ENCODE measurements at regions not wholly inside any gene's neighbourhood (a gene's known extent, or its start where the extent isn't known, plus 50 kb on each side); places are given as distances from the start of the nearest gene placed in this dataset.
"Not testable (repeated sequence)": the region's sequence is repeated elsewhere in the genome, so short reads cannot be mapped to it uniquely, and the experiment has no call there.

- not testable (repeated sequence) for DNase-seq (ENCODE audit: low spot score)
These were observed 76.4 kb upstream of the DNAJC1 start for GRCh38 chr10:22079921-22080320.

DNA sequence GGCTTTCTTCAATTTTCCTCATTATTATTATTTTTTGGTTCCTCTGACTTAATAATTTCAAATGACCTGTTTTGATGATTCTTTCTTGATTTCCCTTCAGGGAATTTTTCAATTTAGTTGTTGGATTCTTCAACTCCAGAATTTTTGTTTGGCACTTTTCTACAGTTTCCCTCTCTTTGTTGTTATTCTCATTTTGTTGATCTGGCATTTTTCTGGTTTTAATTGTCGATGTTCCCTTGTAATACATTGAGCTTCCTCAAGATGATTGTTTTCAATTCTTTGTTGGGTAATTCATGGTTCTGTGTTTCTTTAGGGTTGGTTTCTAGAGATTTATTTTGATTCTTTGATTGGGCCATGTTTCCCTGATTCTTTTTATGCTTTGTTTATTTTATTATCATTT is 67.8 kb upstream of the DNAJC1 start:
- no peak for DNase-seq (ENCODE audit: low spot score)

DNA sequence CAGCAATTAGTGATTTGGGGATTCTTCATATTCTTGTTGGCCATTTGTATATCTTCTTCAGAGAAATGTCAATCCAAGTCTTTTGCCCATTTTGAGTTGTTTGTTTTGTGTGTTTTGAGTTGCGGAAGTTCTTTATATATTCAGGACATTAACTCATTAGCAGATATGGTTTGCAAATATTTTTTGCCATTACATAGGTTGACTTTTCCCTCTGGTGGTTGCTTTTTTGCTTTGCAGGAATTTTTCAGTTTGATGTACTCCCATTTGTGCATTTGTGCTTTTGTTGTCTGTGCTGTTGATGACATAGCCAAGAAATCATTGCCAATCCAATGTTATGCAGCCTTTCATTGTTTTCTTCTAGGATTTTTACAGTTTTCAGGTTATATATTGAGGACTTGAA is 63.6 kb upstream of the DNAJC1 start:
- DNase-seq (ENCODE audit: low spot score) = no peak

- DNase-seq (ENCODE audit: low spot score) = not testable (repeated sequence)
These were observed 57.5 kb upstream of the DNAJC1 start for GRCh38 chr10:22060984-22061383.

DNA sequence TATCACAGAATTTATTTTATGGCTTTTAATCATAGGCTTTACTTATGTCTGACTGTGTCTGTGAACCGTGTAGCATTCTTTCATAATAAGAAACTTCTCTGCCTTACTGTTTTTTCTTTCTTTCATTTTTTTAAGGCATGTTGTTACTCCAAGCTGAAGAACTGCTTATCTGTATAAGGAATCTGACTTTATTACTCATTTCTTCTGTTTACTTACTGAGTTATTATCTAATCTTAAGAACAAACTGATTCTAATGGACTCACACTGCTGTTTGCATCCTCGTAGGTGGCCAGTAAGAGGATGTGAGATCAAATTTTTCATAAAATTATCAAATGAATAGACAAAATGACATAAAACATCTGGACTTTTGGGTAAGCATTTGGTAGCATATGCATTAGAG is 54.7 kb upstream of the DNAJC1 start:
- no peak for DNase-seq (ENCODE audit: low spot score)

DNA sequence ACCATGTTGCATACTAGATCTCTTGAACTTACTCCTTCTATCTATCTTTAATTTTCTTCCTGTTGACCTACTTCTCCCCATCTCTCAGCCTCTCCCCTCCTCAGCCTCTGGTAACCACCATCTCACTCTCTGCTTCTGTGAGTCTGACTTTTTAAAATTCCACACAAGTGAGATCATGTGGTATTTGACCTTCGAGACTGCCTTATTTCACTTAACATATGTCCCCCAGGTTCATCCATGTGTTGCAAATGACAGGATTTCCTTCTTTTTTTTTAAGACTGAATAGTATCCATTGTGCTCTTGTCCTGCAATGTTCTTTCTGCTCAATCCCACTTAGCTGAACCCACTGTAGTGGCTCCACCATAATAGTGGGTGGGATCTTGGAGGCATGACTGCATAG is 51.4 kb upstream of the DNAJC1 start:
- DNase-seq (ENCODE audit: low spot score) = no peak

Data from AG08395 (cell line).